GM18502 (cell line): ENCODE measurements at regions not wholly inside any gene's neighbourhood (a gene's known extent, or its start where the extent isn't known, plus 50 kb on each side); places are given as distances from the start of the nearest gene placed in this dataset.

Experiments
- ATAC-seq: cut with Tn5 transposase; IDR thresholded peaks from one replicate; pipeline ENCODE4 v1.9.1; 2021; ENCODE audit warnings: mild to moderate bottlenecking; ENCODE audit not compliant: unreplicated experiment, poor library complexity

- ATAC-seq, result no peak
Observed at GRCh38 chr20:40134176-40134575, 554.9 kb downstream of the MAFB start.

- no peak for ATAC-seq
Observed at GRCh38 chr20:40120827-40121226, 568.2 kb downstream of the MAFB start.

DNA sequence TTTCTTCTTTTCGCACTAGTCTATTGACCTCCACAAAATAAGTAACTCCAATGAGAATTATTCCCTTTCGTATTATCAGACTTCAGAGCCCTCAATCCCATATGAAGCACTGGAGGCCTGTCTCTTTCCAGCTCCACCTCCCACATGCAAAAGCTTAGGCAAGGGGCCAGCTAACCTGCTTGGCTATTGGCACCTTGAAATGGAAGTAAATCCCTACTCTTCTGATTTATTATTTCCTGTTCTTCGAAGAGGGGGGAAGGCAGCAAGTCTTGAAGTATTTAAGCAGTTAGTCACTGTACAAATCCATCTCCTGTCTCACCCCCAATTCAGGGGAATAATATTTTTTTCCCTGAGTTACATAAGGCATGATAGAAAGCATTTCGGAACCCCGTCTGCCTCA is 577.8 kb downstream of the MAFB start:
- ATAC-seq, result no peak

GRCh38 chr20:40110311-40110831 is 578.7 kb downstream of the MAFB start:
- ATAC-seq, result no peak

DNA sequence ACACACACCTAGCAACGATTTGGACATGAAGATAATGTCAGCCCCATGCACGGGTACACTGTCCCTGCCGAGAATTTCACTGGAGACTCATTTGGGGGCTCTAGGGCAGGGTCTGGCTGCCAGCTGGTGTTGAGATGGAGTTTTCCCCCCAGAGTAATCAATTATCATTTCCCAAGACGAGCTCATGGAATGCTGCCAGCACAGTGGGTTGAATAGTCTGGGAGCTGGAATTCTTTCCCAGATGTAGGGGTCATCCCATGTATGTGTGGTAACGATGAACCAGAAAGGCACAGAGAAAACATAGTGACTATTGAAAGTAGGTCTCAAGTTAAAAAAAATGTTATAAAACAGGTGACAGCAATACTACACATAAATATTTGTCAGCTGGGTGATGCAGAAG is 579.9 kb downstream of the MAFB start:
- no peak for ATAC-seq

DNA sequence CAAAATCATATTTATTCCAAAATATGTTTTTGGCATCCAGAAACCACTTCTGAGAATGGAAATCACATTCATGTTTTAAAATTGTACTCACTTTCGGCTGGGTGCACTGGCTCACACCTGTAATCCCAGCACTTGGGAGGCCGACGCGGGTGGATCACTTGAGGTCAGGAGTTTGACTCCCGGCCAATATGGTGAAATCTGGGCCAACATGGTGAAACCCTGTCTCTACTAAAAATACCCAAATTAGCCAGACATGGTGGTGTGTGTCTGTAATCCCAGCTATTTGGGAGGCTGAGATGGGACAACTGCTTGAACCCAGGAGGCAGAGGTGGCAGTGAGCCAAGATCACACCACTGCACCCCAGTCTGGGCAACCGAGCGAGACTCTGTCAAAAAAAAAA is 580.7 kb downstream of the MAFB start:
- ATAC-seq, result no peak

DNA sequence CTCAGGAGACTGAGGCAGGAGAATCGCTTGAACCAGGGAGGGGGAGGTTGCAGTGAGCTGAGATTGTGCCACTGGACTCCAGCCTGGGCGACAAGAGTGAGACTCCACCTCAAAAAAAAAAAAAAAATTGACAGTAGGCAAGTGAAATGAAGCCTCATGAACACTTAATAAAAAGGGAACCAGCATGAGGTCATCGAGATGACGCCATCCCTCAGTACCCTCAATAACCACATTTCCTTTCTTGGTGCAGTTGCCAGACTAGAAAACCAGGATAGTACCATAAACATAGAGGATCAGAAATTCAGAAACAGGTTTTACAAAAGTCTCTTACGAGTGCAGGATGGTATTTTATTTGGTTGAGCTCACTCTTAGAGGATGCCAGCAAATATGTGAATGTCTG is 584.1 kb downstream of the MAFB start:
- no peak for ATAC-seq

GRCh38 chr20:40103420-40103819 is 585.6 kb downstream of the MAFB start:
- ATAC-seq, result no peak

- no peak for ATAC-seq
Observed at GRCh38 chr20:40101560-40101959, 587.5 kb downstream of the MAFB start.

DNA sequence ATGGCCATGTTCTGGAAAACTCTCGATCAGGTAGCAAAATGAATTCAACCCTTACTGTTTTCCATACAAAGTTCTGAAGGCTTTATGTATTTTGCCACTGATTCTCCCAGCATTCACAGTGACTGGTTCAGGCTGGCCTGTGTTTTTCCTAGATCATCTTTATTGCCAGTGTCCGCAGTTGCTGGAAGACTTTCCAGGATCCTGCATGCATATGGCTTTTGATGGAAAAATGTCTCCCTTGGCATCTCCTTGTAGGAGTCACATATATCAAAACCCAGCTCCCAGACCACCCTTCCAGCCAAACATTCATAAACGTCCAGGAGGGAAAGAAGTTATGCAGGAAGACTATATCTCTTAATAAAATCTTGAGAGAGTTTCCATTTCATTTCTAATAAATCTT is 588.8 kb downstream of the MAFB start:
- no peak for ATAC-seq

DNA sequence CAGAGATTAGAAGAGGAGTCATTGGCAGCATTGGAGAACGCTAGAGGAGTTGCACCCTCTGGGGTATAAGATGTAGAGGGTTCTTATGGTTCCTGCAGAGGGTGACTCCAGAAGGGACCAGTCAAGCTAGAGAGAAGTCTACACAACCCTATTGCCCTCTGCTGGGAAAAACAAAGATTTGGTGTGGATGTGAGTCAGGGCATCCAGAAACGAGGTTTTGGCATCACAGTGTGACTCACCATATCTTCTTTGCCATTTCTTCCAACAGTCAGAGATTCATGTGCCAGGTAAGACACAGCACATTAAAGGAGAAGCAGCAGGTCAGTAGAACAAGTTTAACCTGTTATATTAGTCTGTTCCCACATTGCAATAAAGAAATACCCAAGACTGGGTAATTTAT is 598.8 kb downstream of the MAFB start:
- ATAC-seq, result no peak

- no peak for ATAC-seq
Observed at GRCh38 chr20:40087496-40087895, 601.5 kb downstream of the MAFB start.

DNA sequence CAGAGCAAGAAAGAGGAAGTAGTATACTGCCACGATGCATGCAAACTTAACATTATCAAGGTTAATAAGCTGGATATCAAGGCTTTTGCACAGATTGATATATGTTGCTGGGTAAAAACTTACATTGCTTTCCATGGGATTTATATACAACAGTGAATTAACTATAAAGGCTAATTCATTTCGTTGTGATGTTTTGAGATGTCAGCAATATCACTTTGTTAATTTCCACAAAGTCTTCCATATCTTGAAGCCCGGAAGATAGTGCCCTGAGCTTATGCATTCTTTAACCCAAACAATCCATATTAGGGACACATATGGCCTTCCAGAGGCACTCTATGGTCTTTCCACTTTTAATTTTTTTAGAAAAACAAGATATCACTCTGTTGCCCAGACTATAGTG is 603.5 kb downstream of the MAFB start:
- ATAC-seq, result no peak

GRCh38 chr20:40082436-40082835 is 606.6 kb downstream of the MAFB start:
- no peak for ATAC-seq

- no peak for ATAC-seq
Observed at GRCh38 chr20:40081653-40082052, 607.4 kb downstream of the MAFB start.

DNA sequence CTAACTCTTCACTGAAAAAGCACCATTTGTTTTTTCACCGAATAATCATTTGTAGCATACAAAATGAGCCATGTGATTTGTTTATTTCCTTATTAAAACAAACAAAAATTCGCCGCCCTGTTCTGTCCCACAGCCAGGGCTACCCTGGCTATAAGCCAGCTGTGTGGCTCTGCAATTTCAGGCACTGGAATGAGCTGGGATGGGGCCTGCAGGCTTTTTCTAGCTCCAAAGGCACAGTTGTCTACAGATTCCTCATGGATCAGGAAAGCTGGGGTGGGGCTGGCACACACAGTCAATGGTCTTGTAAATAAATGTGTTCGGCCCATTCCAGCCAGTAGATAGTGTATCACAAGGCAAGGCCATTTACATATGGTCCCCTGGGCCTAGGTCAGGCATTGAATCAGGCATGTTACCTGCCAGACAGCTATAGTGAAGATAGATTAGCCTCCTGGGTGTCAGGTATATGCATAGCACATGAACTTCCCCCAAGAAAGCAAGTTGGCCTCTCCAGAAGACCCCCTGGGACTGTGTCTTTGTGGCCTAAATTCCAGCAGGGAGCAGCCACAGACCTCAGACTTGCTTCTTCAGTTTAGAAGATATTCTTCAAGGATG is 608.9 kb downstream of the MAFB start:
- ATAC-seq, result no peak

DNA sequence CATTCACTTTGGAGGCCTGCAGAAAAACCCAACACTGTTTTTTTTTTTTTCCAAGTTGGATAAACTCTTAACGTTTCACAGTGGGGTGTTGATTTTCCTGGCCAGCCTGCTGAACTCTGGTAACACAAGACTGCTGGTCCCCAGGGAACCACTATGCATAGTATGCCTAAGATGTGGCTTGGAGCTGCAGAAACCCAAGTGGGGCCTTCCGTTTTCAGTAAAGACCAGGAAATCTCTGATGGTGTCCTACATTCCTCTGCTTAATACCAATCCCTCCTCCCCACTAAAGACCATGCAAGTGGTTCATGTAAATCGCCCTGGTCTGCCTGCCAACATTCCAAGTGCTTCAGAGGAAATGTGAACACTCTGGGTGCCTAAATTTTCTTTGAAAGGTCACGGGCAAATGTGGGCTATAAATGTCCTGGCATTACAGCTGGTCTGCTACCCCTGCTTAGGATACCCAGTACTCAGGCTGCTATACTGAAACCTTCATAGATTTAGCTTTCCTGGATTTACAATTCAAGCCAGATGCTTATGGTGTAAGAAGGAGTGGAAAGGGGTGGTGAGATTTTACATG is 615.4 kb downstream of the MAFB start:
- no peak for ATAC-seq

- no peak for ATAC-seq
Observed at GRCh38 chr20:40072907-40073306, 616.1 kb downstream of the MAFB start.

- no peak for ATAC-seq
Observed at GRCh38 chr20:40056171-40056570, 632.9 kb downstream of the MAFB start.

DNA sequence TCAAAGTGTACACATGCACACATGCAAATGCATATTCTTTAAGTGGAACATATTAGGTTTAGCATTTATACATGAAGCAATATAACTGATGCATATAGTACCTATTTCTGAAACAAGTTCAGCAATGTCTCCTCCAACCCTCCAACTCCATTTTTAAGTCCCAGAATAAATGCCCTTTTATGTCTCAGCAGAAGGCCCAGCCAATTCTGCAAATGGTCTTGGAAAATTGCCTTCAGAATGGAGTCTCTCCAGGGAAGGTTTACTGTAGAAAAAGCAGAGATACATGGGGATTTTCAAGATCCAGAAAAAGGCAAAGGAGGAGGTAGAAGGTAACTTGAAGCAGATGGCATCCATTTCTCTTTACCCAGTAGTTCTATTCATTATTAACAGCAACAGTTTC is 633.3 kb downstream of the MAFB start:
- ATAC-seq, result no peak

DNA sequence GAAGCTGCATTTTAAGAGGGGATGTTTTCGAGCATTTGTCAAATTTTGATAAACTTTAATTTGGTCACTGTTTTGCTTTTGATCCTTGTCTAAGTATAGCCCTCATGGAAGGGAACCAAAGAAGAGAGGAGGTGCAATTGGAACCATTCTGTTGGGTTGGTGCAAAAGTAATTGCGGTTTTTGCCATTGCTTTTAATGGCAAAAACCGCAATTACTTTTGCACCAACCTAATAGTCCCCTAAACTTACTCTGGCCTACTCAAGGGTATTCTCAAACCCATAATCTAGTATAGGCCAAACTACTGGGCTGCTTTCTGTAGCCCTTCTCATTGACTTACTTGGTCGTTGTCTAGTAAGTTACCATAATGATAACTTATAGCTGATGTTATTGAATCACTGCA is 634.7 kb downstream of the MAFB start:
- no peak for ATAC-seq

DNA sequence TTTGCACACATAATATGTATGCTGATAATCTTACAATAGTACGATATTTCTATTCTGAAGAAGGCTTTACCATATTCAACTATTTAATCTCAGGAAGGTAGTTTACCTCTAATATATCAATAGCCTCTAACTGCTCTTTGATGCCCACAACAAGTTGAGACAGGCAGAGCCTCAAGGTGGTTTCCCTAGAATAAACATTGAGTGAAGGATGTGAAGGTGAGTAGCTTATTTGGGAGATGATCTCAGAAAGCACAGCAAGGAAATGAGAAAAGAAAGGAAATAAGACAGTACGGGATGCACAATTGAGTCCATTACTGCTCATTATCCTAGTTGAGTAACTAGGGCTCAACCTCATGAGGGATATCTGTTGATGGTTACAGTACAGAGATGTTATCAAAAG is 638.4 kb downstream of the MAFB start:
- no peak for ATAC-seq
